HG03108 (cell line): ENCODE measurements at regions not wholly inside any gene's neighbourhood (a gene's known extent, or its start where the extent isn't known, plus 50 kb on each side); places are given as distances from the start of the nearest gene placed in this dataset.

Source experiments
- ATAC-seq: cut with Tn5 transposase; IDR thresholded peaks from one replicate; pipeline ENCODE4 v1.9.1; 2021; ENCODE audit warnings: moderate library complexity; ENCODE audit not compliant: unreplicated experiment

DNA sequence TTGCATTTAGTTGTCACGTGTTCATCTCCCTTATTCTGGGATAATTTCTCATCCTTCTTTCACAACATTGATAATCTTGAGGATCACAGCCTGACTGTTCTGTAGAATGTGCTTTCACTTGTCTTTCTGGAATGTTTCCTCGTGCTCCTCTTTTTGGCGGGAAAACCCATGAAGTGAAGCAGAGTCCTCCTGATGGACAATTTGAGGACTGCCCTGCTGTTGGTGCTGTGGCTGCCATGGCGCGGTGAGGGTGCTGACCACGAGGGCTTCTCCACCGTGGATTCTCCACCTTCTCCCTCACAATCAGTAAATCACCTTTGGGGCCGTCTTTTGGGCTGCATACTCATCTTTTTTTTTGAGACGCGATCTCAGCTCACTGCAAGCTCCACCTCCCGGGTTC is 946.9 kb downstream of the BRD1 start:
- no peak for ATAC-seq

DNA sequence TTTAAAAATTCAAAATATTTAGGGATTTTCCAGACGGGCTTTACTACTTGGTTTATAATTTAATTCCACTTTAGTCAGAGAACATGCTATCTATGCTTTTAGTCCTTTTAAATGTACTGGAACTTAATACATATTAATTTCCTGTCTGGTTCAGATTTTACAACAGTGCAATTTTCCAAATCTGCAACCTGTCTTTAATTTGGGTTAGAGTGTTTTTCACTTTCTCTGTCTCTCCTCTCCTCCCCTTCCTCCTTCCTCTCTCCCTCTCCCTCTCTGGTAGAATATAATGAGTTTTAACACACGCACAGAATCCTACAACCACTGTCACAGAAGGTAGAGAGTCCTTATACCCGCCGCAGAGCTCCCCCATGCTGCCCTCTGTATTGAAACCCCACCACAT is 950.7 kb downstream of the BRD1 start:
- no peak for ATAC-seq

DNA sequence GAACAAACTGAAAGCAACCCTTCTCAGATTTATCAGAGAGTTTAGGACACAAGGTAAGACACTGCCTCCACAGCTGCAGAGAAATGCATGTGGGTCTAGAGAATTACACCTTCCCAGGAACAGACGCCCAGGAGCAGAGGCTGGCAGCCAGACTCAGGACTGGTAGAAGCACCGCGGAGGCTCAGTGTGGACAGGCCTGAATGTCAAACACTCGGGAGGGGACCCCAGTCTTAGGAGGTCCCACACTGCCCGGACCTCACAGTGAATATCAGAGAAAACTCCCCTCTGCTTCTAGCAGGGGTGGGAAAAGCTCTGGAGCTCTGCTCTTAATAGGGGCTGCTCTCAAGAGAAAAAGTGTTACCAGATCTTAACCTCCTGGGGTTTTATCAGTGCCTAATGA is 952.7 kb downstream of the BRD1 start:
- no peak for ATAC-seq

DNA sequence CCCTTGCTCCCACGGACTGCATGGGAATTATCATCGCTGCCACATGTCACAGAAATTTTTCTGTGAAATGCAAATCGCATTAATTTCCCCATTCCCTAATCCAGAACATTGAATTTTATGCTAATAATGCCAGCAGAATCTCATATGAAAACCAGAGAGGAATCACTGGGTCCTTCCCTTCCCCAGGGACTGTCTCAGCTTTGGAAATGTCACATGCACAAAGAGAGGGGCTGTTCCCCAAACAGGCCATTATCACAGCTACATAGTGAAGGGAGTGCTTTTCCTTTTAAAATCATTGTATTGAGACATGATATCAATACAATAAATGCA is 954.5 kb downstream of the BRD1 start:
- ATAC-seq = no peak

DNA sequence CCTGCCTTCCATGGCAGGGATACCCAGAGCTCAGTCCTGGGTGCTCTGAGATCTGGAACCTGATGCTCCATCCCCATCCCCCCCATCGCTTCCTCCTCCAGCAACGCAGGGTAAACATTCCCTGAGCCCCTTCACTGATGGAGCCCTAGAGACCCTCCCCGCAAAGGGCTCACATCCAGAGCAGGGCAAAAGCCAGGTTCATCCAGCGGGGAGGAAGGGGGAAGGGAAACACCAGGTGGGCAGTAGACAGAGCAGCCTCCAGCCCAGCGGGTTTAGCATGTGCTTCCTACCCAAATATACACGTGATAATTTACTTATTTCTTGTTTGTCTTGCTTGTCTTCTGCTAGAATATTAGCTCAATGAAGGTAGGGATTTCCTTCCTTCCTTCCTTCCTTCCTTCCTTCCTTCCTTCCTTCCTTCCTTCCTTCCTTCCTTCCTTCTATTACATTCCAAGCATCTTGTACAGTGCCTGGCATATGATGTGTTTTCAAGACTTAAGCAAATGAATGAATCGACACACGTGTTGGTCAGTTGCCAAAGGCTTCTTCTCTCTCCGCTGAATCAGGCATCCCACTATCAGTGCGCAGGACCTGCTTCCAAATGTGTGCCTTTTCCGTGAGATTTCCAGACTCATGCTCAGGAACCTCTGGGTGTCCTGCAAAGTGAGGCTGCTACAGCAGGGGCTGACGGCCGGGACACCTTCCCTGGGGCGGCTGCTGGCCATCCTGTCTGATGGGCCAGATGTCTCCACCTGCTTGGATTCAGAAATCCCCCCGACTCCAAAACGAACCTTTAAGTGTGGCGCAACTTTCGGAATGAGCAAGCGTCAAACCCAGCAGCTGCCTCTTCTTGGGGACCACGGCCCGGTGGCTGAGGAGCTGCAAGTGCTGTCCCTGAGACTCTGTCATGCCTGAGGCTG is 955.1 kb downstream of the BRD1 start:
- ATAC-seq = no peak

DNA sequence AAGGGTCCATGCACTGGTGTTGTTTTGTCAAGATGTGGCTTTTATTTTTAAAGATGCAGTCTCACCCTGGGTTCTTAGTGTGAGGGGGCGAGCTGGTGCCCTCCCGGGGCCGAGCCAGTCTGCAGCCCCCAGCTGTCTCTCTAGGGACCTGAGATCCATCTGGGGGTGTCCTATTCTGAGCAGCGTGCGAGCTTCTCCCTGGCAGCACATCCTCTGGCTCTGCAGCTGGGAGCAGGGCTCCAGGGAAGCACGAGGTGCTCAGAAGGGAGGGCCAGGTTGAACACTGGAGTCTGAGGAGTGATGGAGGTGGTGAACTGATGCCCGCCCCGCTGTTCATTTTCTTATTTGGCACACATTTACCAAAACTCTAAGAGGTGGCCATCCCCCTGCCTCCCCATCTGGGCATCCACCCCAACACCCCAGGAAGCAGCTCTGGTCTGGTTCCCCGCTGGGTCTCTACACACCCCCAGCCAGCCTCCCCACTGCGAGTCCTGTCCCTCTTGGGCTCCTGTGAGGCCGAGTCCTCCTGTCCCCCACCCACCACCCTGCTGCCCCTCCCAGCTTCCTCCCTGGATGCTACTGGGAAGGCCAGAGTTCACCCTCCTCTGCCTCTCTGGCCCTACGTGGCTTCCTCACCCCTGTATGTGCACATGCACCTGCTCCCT is 956.4 kb downstream of the BRD1 start:
- ATAC-seq = no peak

DNA sequence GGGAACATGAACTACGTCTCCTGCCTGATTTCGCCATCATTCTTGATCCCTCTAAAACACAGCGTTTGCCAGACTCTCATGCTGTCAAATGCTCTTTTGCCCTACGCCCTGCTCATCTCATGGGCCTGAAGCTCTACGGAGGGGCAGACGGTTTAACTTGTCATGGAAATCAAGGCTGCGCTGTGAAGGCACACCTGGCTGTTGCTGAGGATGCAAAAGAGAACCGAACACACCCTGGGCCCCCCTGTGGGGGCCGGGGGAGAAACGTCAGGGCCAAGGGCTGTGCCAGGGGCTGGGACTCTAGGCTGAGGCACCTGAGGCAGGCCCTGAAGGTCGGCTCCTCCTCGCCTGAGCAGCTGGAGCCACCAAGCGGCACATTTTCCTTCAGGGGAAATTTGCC is 957.2 kb downstream of the BRD1 start:
- no peak for ATAC-seq

DNA sequence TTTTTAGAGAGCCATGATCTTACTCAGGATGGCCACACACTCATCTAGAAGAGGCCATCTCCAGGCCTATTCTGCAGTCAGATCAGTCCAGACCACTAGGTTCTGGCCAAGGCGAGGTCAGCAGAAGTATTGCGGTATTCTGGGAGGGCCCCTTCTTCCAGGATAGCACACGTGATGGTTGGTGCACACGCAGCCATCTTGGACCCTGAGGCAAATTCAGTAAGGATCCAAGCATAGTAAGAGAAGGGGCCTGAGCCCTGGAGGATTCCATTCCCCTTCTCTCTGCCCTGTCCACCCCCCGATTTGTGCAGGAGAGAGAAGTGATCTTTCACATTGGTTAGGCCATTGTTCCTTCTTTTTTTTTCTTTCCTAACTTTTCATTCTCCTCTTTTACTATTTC is 957.9 kb downstream of the BRD1 start:
- ATAC-seq = no peak

DNA sequence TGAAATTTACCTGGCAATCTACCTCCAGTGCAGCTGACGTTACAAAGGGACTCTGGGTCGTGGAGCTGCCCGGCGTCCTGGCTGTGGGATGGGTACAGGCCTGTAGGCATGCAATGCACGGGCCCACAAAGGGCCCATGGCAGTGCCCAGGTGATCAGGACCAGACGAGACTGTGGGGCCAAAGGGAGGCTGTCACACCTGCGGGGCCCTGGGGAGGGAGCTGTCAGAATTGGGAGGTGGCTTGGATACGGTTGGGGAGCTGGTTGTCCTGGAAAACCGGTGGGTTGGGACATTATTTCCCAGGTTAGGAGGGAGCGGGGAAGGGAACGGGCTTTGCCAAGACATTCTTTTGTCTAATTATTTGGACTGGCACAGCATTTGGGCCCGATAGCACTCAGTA is 958.5 kb downstream of the BRD1 start:
- no peak for ATAC-seq

DNA sequence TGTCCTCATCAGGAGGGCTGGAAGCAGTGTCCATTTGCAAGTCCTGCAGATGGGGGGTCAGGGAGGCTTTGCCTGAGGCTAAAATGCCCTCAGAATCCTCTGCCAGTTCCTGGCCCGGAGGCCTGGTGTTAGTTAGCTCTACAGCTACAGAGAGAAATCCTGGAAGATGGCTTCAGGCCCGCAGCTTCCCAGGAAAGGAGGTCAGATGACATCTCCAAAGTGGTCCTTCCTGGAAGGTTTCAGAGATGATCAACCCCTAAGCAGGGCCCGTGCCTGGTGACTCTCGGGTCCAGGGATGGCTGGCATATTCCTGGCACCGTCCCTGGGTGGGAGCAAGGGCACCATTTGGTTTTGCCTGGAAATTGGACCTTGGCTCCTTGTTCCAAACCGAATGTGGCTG is 959.1 kb downstream of the BRD1 start:
- no peak for ATAC-seq

DNA sequence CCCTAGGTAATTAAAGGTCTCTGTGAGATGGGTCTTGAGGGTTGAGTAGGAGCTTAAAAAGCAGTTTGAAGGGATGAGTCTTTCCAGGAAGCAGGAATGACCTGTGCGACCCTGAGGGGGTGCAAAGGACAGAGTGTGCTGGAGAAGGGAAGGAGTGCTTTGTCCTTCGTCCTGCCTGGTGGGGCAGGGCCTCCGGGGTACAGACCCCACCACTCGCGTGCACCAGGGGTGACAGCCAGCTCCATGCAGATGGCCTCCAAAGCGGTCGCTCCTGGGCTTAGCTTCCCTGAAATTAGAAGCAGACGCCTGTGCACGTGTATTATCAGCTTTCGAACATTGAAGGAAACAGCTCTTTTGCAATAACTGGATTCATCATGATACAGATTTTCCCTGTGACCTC is 959.8 kb downstream of the BRD1 start:
- ATAC-seq = no peak

DNA sequence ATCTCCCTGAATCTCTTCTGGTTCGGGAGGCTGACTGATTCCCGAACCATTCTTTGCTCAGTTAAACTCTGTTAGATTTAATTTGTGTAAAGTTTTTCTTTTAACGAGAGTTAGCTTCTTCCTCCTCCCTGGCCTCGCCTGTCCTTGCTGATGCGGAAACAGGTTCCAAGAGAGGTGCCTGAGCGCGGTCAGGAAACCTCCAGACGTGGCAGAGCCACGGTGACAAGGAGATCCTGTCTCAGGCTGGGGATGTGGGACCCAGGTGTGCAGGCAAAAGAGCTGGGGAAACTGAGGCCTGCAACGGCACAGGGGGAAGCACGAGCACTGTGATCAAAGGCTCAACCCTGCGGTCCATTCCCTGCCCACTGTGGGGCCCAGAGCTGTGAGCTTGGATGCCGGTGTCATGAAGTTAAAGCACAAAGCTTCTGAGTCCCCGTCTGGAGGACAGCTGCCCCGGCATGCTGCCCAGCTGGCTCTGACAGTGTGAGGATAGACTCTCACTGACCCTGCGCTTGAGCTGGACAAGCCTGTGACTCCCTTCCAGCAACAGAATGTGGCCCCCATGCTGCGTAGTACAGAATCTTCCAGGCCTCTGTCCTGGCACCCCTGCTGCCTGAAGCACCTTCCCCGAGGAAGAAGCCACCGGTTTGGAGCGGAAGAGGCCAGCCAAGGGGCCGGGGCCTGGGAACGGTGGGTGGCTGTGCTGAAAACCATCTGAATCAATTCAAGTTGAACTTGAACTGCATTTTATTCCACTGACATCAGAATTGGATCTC is 960.6 kb downstream of the BRD1 start:
- ATAC-seq = no peak

DNA sequence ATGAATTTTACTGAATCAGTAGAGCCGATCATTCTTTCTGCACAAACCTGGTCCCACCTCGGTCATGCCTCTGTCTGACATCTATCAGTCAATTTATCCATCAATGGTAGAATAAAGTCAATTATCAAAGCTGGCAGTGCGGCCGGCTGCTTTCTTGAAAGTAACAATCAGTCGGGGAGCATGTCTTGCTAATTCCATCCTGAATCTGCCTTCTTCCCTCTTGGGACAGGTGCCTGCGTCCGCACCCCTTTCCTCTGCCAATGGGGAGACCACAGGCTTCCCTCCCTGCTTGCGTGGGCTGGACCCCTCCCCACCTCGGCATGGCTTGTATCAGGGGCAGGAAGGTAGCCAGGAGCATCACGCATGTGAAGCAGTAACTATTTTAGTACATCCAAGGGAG is 962.9 kb downstream of the BRD1 start:
- no peak for ATAC-seq

DNA sequence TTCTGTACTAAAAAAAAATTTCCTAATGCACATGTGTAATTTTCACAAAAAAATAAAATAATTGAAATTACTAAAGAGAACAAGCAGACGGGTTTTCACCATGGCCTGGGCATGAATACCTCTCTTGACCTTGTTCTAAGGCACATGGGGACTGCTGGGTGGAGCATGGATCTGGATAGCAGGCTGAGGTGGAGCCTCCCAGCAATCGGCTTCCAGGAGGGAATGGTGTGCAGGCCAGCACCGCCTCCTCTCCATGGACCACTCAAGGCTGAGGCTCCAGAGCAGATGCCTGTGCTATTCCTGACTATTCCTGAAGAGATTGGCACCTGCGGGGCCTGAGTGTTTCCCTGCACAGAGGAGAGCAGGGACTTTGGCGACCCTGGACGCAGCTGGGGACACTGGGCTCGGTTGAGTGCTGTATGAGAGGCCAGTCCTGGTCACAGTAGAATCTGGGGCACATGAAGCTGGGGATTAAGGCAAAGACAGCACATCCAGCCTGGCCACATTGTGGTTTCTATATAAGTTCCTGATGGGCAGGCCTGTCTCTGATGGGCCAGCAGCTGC is 963.6 kb downstream of the BRD1 start:
- no peak for ATAC-seq

DNA sequence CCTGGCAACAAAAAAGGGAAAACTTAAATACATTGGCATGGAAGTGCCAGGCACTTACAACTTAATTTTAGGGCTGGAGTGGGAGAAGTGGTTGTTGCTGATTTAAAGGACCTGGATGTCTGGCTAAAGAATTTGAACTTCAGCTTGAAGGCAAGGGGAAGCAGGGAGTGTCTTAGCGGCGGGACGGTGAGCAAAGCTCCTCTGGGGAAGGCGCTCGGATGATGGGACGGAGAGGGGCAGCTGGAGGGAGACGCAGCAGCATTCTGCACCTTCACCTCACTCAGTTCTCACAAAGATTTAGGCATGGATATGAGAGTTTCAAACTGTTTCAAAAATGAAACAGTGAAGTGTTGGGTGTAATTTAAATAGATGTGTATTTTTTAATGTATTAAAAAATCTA is 967.1 kb downstream of the BRD1 start:
- no peak for ATAC-seq

DNA sequence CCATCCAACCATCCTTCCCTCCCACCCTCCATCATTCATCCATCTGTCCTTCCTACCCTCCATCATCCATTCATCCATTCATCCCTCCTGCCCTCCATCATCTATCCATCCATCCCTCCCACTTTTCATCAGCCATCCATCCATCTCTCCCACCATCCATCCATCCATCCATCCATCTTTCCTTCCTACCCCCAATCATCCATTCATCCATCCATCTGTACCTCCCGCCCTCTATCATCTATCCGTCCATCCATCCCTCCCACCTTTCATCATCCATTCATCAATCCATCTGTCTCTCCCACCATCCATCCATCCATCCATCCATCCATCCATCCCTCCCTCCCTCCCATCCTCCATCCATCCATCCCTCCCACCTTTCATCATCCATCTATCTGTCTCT is 968.8 kb downstream of the BRD1 start:
- no peak for ATAC-seq

DNA sequence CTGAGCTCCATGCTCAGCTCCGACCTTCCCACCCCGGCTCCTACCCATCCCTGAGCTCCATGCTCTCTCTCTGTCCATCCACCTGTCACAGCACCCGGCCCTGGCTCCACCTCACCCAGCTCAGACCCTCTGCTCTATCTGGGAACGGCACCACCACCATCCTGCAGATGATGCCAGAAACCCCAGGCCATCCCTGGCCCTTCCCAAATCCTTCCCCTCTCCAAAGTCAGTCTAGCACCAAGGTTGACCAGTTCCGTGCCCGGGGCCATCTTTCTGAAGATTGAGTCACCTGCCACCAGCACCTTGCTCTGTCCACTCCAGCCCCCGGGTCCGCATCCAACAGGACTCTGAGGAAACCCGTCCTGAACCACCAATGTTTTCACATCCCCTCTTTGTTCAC is 969.6 kb downstream of the BRD1 start:
- ATAC-seq = no peak

DNA sequence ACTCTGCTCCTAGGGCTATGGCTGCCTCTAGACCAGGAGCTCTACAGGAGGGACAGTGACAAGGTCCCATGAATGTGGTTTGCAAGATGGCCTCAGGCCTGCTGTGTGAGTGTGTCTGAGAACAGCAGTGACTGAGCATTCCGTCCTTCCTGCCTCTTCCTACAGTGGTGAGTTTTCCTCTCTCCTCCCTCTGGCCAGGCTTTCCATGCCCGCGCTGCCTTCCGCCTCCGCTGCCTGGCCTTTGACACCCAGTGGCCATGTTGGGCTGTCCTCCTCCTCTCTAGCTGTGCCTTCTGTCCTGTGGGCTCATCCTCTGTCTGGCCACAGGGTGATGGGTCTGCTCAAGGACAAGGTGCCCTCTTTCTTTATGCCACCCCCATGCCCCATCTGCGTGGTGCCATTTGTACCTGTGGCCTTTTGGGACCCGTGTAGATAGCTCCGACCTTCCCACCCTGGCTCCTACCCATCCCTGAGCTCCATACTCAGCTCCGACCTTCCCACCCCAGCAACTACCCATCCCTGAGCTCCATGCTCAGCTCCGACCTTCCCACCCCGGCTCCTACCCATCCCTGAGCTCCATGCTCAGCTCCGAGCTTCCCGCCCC is 970.4 kb downstream of the BRD1 start:
- no peak for ATAC-seq

DNA sequence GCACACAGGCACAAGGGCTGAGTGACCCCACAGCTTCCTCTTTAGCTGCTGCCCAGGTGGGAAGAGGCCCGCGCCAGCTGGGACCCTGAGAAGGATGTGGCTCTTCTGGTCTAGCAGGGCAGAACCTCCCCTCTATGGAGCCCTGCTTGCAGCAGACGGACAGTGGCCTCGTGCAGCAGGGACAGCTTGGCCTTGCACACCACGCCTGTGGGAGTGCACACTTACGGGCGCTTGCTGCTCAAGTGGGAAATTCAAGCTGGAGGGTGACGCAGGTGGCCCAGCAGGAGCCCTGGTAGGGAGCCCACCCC is 971.4 kb downstream of the BRD1 start:
- ATAC-seq = no peak

DNA sequence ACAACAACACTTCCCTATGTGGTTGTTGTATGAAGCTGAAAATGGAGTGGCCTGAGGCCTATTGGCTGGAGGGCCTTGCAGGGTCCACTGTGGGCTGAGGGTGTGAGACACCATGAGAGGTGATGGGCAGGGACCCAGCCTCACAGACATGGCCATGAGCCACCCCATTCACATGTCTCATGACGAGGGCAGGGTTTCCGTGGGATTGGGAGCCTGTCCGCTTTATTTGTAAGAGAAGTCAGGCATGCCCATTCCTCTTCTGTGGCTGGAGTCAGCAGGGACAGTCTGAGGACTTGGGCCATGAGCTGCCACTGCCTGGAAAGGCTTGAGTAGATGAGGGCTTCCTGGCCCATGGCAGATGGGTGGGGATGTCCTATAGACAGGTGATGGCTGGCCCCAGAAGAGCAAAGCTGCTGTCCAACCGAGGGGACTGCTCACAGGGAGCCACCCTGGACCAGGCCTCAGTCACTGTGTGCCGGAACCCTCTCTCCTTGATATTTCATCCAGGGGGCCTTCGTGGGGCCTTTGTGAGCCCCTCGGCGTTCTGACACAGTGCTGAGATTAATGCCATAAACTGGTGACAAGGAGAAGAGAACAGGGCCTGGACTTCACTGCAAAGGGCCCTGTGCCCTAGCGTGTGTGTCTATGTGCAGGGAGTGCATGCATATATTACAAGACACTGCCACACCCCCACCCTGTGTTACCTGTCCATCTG is 971.9 kb downstream of the BRD1 start:
- ATAC-seq = no peak

DNA sequence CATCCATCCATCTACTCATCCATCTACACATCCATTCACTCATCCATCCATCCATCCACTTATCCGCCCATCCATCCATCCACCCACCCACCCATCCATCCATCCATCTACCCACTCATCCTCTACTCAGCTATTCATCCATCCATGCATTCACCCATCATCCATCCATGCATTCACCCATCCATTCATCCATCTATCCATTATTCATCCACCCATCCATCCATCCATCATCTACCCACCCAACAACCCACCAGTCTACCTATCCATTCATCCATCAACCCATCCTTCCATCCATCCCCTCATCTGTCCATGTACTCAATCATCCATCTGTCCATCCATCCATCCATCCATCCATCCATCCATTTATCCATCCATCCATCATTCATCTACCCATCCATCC is 972.7 kb downstream of the BRD1 start:
- no peak for ATAC-seq
